GM23248 (cell line): ENCODE measurements at regions not wholly inside any gene's neighbourhood (a gene's known extent, or its start where the extent isn't known, plus 50 kb on each side); places are given as distances from the start of the nearest gene placed in this dataset.

Experiments
- DNase-seq: peaks from one replicate; pipeline ENCODE4 v3.0.0-alpha.2; 2015
- H2AFZ ChIP-seq: fragments of 200-600 bp; sonication (generic); 2 replicates; pipeline ENCODE4 v1.6.1; 2016; ENCODE audit warnings: antibody characterized with exemption
- H3F3A ChIP-seq: fragments of 200-600 bp; sonication (generic); 2 replicates; pipeline ENCODE4 v1.6.1; 2016; ENCODE audit warnings: mild to moderate bottlenecking, antibody characterized with exemption, mixed run types; ENCODE audit not compliant: insufficient read depth
- H3K27ac ChIP-seq: fragments of 200-600 bp; sonication (generic); 2 replicates; pipeline ENCODE4 v1.5.1; 2016; ENCODE audit warnings: mild to moderate bottlenecking
- H3K27me3 ChIP-seq: fragments of 200-600 bp; sonication (generic); replicated peaks from 2 replicates; pipeline ENCODE4 v1.6.1; 2016; ENCODE audit warnings: mild to moderate bottlenecking; ENCODE audit not compliant: insufficient read depth
- H3K36me3 ChIP-seq: fragments of 200-600 bp; sonication (generic); 2 replicates; pipeline ENCODE4 v1.6.1; 2016; ENCODE audit warnings: low read depth, mild to moderate bottlenecking
- H3K4me1 ChIP-seq: fragments of 200-600 bp; sonication (generic); 2 replicates; pipeline ENCODE4 v1.6.1; 2016; ENCODE audit warnings: mild to moderate bottlenecking; ENCODE audit not compliant: insufficient read depth
- H3K4me2 ChIP-seq: fragments of 200-600 bp; sonication (generic); one replicate; pipeline ENCODE4 v1.6.1; 2016; ENCODE audit warnings: mild to moderate bottlenecking; ENCODE audit not compliant: unreplicated experiment
- H3K4me3 ChIP-seq: fragments of 200-600 bp; sonication (generic); 2 replicates; pipeline ENCODE4 v1.5.1; 2016; ENCODE audit warnings: mild to moderate bottlenecking
- H3K79me2 ChIP-seq: fragments of 200-600 bp; sonication (generic); 2 replicates; pipeline ENCODE4 v1.6.1; 2016; ENCODE audit warnings: mild to moderate bottlenecking; ENCODE audit not compliant: insufficient read depth
- H3K9ac ChIP-seq: fragments of 200-600 bp; sonication (generic); 2 replicates; pipeline ENCODE4 v1.6.1; 2016; ENCODE audit warnings: mild to moderate bottlenecking
- H3K9me2 ChIP-seq: fragments of 200-600 bp; sonication (generic); 2 replicates; pipeline ENCODE4 v1.6.1; 2016; ENCODE audit warnings: mixed run types, mild to moderate bottlenecking, moderate library complexity; ENCODE audit not compliant: insufficient read depth
- H3K9me3 ChIP-seq: fragments of 200-600 bp; sonication (generic); one replicate; pipeline ENCODE4 v1.6.1; 2017; ENCODE audit warnings: low read depth
- H4K20me1 ChIP-seq: fragments of 200-600 bp; sonication (generic); 2 replicates; pipeline ENCODE4 v1.6.0; 2016; ENCODE audit not compliant: insufficient read depth
- EZH2 ChIP-seq: fragments of 200-600 bp; sonication (generic); IDR thresholded peaks from 2 replicates; pipeline ENCODE4 v1.6.1; 2018; ENCODE audit warnings: antibody characterized with exemption, mild to moderate bottlenecking; ENCODE audit not compliant: insufficient read depth, poor library complexity, severe bottlenecking
- EZH2phosphoT487 ChIP-seq: fragments of 200-600 bp; sonication (generic); IDR thresholded peaks from 2 replicates; pipeline ENCODE4 v1.6.1; 2018; ENCODE audit warnings: antibody characterized with exemption, moderate library complexity, mild to moderate bottlenecking, low read depth; ENCODE audit not compliant: insufficient read depth
- WGBS, 2 experiments: methylation state at CpG; one replicate each; pipeline ENCODE4 v1.1.6; 2015 to 2017; ENCODE audit warnings: low lambda C conversion rate in 2 of 2, low coverage in 1 of 2; ENCODE audit errors: missing lambda C conversion rate in 2 of 2; 5-methylcytosine and 5-hydroxymethylcytosine counted together
- in situ Hi-C: fragments of 300-500 bp; cut with MboI; formaldehyde crosslinking; loops from 2 replicates; pipeline ENCODE4 v1.15.0; 2020

DNA sequence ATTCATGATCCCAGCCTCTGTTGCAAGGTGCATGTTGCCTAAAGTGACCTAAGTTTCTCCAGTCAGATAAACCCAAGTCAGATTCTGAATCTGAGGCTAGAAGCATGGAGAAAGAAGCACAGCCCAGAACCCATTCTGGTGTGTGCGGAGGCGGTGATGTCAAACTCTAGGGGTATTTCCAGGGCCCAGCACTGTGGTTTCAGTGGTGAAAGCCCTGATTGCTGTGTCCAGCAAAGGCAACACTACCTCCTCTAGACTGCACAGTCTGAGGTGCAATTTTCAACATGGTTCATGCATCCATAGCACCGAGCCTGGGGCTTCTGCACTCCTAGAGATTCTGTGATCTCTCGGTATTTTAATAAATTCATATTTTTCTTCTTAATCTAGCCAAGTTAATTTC, 264.8 kb upstream of the KLHL29 start:
- in situ Hi-C loops, result no loop called here
- TF ChIP-seq EZH2 (no peak), EZH2phosphoT487 (no peak)

GRCh38 chr2:23121968-23122648, 262.9 kb upstream of the KLHL29 start:
- H2AFZ ChIP-seq, result no peak overlapping the region
- in situ Hi-C loops, result no loop called here
- no peaks in the 10 kb centered on the region for H3K27me3 ChIP-seq
- H4K20me1 ChIP-seq, result no peaks in the 10 kb centered on the region
- H3K36me3 ChIP-seq, result no peaks in the 10 kb centered on the region
- no peaks in the 10 kb centered on the region for H3K9me2 ChIP-seq
- no peak overlapping the region for H3K4me2 ChIP-seq
- no peaks in the 10 kb centered on the region for H3F3A ChIP-seq
- H3K4me1 ChIP-seq, result no peaks in the 10 kb centered on the region
- H3K9ac ChIP-seq, result no peak overlapping the region
- TF ChIP-seq EZH2 (no peak), EZH2phosphoT487 (no peak)
- H3K4me3 ChIP-seq, result no peak overlapping the region
- no peak for DNase-seq
- H3K9me3 ChIP-seq, result no peaks in the 10 kb centered on the region
- 31 to 36% methylated on average over 4 of the region's 4 CpGs for WGBS, 2 experiments
- H3K79me2 ChIP-seq, result no peaks in the 10 kb centered on the region
- H3K27ac ChIP-seq, result no peak overlapping the region

More for the DNA sequence above, 264.8 kb upstream of the KLHL29 start:
- no peak overlapping the region for H3K9ac ChIP-seq
- H3K9me2 ChIP-seq, result no peaks in the 10 kb centered on the region
- no peaks in the 10 kb centered on the region for H3K27me3 ChIP-seq
- DNase-seq, result no peak
- no peak overlapping the region for H2AFZ ChIP-seq
- H3K79me2 ChIP-seq, result no peaks in the 10 kb centered on the region
- H3K4me2 ChIP-seq, result no peak overlapping the region
- no peaks in the 10 kb centered on the region for H4K20me1 ChIP-seq
- no peaks in the 10 kb centered on the region for H3K36me3 ChIP-seq
- no peaks in the 10 kb centered on the region for H3K4me1 ChIP-seq
- WGBS, 2 experiments, result 41 to 47% methylated on average over 4 of the region's 4 CpGs
- no peak overlapping the region for H3K4me3 ChIP-seq
- H3K9me3 ChIP-seq, result no peaks in the 10 kb centered on the region
- no peaks in the 10 kb centered on the region for H3F3A ChIP-seq
- no peak overlapping the region for H3K27ac ChIP-seq

GRCh38 chr2:23122681-23123215, 262.2 kb upstream of the KLHL29 start:
- Histone ChIP-seq H3K9me2 (no peaks in the 10 kb centered on the region), H2AFZ (no peak overlapping the region), H4K20me1 (no peaks in the 10 kb centered on the region), H3K36me3 (no peaks in the 10 kb centered on the region), H3K9me3 (no peaks in the 10 kb centered on the region), H3K27ac (no peak overlapping the region), H3K4me3 (no peak overlapping the region), H3K9ac (no peak overlapping the region), H3K79me2 (no peaks in the 10 kb centered on the region), H3F3A (no peaks in the 10 kb centered on the region), H3K4me1 (no peaks in the 10 kb centered on the region), H3K4me2 (no peak overlapping the region), H3K27me3 (no peaks in the 10 kb centered on the region)
- 40 to 48% methylated on average over 5 of the region's 5 CpGs for WGBS, 2 experiments
- no peak for DNase-seq
- TF ChIP-seq EZH2phosphoT487 (no peak), EZH2 (no peak)
- in situ Hi-C loops, result no loop called here

- Histone ChIP-seq H3K27ac (no peak overlapping the region), H3K4me2 (no peak overlapping the region), H3K9me2 (no peaks in the 10 kb centered on the region), H3K9ac (no peak overlapping the region), H3K27me3 (no peaks in the 10 kb centered on the region), H3F3A (no peaks in the 10 kb centered on the region), H3K79me2 (no peaks in the 10 kb centered on the region), H2AFZ (no peak overlapping the region), H3K4me3 (no peak overlapping the region), H3K9me3 (no peaks in the 10 kb centered on the region), H3K4me1 (no peaks in the 10 kb centered on the region), H3K36me3 (no peaks in the 10 kb centered on the region), H4K20me1 (no peaks in the 10 kb centered on the region)
- no peak for DNase-seq
- 34 to 43% methylated on average over 2 of the region's 2 CpGs for WGBS, 2 experiments
- in situ Hi-C loops, result no loop called here
- TF ChIP-seq EZH2phosphoT487 (no peak), EZH2 (no peak)
Measured at GRCh38 chr2:23123686-23124085, 261.3 kb upstream of the KLHL29 start.
